ENCODE measurements at regions not wholly inside any gene's neighbourhood (a gene's known extent, or its start where the extent isn't known, plus 50 kb on each side); places are given as distances from the start of the nearest gene placed in this dataset.

DNA sequence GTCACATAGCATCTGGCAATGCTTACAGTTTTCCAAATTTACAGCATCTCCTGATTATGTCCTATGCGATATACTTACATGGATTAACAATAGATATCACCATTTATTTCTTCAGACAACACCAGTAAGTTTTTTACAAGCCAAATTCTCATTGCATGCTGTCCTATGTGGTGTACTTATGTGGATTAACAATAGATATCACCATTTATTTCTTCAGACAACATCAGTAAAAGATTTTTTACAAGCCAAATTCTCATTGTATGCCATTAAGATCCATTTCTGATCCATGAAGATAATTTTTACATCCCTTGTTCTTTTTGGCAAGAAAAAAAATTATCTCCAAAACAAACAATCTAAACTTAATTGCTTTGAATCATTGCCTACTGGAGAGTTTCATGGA is 340.9 kb downstream of the KCNN2 start:
- ChIA-PET POLR2A (ENCODE audit: partially characterized antibody) (no interaction called here), CTCF (ENCODE audit: partially characterized antibody) (no interaction called here)
- H3K4me1 ChIP-seq (replicated peaks in 1 of 4; ENCODE audit: control insufficient read depth in 3 of 4, insufficient read depth in 4 of 4, low read length in 3 of 4), result no peaks in the 10 kb centered on the region
- no peak overlapping the region for H3K14ac ChIP-seq (ENCODE audit: insufficient read length)
- no peaks in the 10 kb centered on the region for H3K36me3 ChIP-seq (ENCODE audit: control insufficient read depth in 2 of 4, insufficient read depth in 4 of 4, low read length in 3 of 4)
- no peak overlapping the region for H3K23ac ChIP-seq (ENCODE audit: insufficient read length)
- no peak overlapping the region for H3K4me2 ChIP-seq (ENCODE audit: insufficient read depth in 1 of 2, low read depth in 2 of 2, low read length in 2 of 2)
- H4K5ac ChIP-seq (ENCODE audit: insufficient read length, low read depth, low read length), result no peak overlapping the region
- H4K20me1 ChIP-seq (replicated peaks in 1 of 2; ENCODE audit: control insufficient read depth in 1 of 2, insufficient read depth in 2 of 2, low read length in 2 of 2), result no peaks in the 10 kb centered on the region
- H3K27ac ChIP-seq (ENCODE audit: low read depth, low read length), result no peak overlapping the region
- no peak overlapping the region for H2BK20ac ChIP-seq (ENCODE audit: low read length)
- H3K9ac ChIP-seq (replicated peaks in 1 of 4; ENCODE audit: extremely low read depth in 1 of 4, low read depth in 3 of 4, low read length in 3 of 4), result no peak overlapping the region
- no peak overlapping the region for H3K56ac ChIP-seq (replicated peaks; ENCODE audit: insufficient read length, low read depth, low read length)
- H3K4me3 ChIP-seq (ENCODE audit: extremely low read depth in 1 of 4, insufficient read depth in 2 of 4, low read depth in 3 of 4, low read length in 4 of 4), result no peak overlapping the region
- no peak overlapping the region for H2BK5ac ChIP-seq (ENCODE audit: low read depth, low read length)
- FAIRE-seq (no peak), DNase-seq (ENCODE audit: low read depth in 1 of 2, low spot score in 2 of 2) (no peak)
- H3K4ac ChIP-seq (replicated peaks; ENCODE audit: insufficient read length, low read depth, low read length), result no peak overlapping the region
- H3K79me2 ChIP-seq (ENCODE audit: control insufficient read depth in 1 of 2, insufficient read depth in 2 of 2, low read length in 2 of 2), result no peaks in the 10 kb centered on the region
- no peaks in the 10 kb centered on the region for H3K79me1 ChIP-seq (ENCODE audit: low read depth, low read length)
- H4K8ac ChIP-seq (ENCODE audit: extremely low read depth, insufficient read depth, low read length), result no peak overlapping the region
- no peak overlapping the region for H4K91ac ChIP-seq (replicated peaks; ENCODE audit: insufficient read length, low read length)
- no peaks in the 10 kb centered on the region for H3K23me2 ChIP-seq (ENCODE audit: low read depth, low read length)
- H2BK120ac ChIP-seq (replicated peaks; ENCODE audit: low read depth, low read length), result no peak overlapping the region
- H3K18ac ChIP-seq (ENCODE audit: extremely low read depth, low read length), result no peak overlapping the region
- H2BK12ac ChIP-seq (ENCODE audit: low read depth, low read length), result no peak overlapping the region
- H2AK5ac ChIP-seq (ENCODE audit: low read depth, low read length), result no peak overlapping the region
- H2AFZ ChIP-seq (ENCODE audit: low read length), result no peak overlapping the region
- no peak overlapping the region for H2BK15ac ChIP-seq (ENCODE audit: low read length)
- H3K9me3 ChIP-seq (ENCODE audit: insufficient read depth in 2 of 2, low read depth in 1 of 2, low read length in 1 of 2), result no peaks in the 10 kb centered on the region
- no peaks in the 10 kb centered on the region for H3K27me3 ChIP-seq (replicated peaks in 1 of 4; ENCODE audit: control insufficient read depth in 3 of 4, extremely low read depth in 1 of 4, insufficient read depth in 3 of 4, low read length in 3 of 4)
- WGBS, 2 experiments (ENCODE audit: extremely low coverage in 1 of 2, insufficient coverage in 1 of 2, insufficient read length in 1 of 2, insufficient replicate concordance in 2 of 2, low coverage in 1 of 2, low lambda C conversion rate in 2 of 2, missing lambda C conversion rate in 1 of 2), result 100% methylated on average over 1 of the region's 1 CpG; no CpG with 5 or more reads in 1 of the 2 experiments
- TF ChIP-seq CBX5 (IDR thresholded peaks at IDR 0.05; ENCODE audit: low read depth, low read length), result no peak
- TF ChIP-seq KDM5A (IDR thresholded peaks at IDR 0.05; ENCODE audit: low read length), result no peak
- no peak for TF ChIP-seq POLR2AphosphoS5 (IDR thresholded peaks at IDR 0.05; ENCODE audit: low read depth, low read length)
- TF ChIP-seq CREB1 (IDR thresholded peaks at IDR 0.05), result no peak
- no peak for TF ChIP-seq RBBP5 (IDR thresholded peaks at IDR 0.05; ENCODE audit: borderline replicate concordance, low read depth, low read length)
- no peak for TF ChIP-seq EP300 (IDR thresholded peaks at IDR 0.05; ENCODE audit: borderline replicate concordance in 1 of 2, low read depth in 2 of 2, low read length in 2 of 2)
- TF ChIP-seq KDM1A (IDR thresholded peaks at IDR 0.05; ENCODE audit: borderline replicate concordance, low read length), result no peak
- TF ChIP-seq RAD21 (IDR thresholded peaks at IDR 0.05 in 1 of 2, conservative IDR thresholded peaks at IDR 0.05 in 1 of 2; ENCODE audit: low read depth in 2 of 2, low read length in 2 of 2), result no peak
- no peak for TF ChIP-seq YY1 (IDR thresholded peaks at IDR 0.05; ENCODE audit: low read depth, low read length)
- TF ChIP-seq PHF8 (conservative IDR thresholded peaks at IDR 0.05; ENCODE audit: low read depth, low read length), result no peak
- TF ChIP-seq RNF2 (IDR thresholded peaks at IDR 0.05; ENCODE audit: borderline replicate concordance, low read depth, low read length, missing control alignments, poor library complexity, severe bottlenecking), result no peak
- no peak for TF ChIP-seq EGR1 (IDR thresholded peaks at IDR 0.05; ENCODE audit: borderline replicate concordance, low read depth, low read length)
- no peak for TF ChIP-seq RXRA (IDR thresholded peaks at IDR 0.05; ENCODE audit: insufficient read depth, low read depth, low read length)
- no peak for TF ChIP-seq CHD2 (IDR thresholded peaks at IDR 0.05; ENCODE audit: low read length)
- no peak for TF ChIP-seq BRCA1 (IDR thresholded peaks at IDR 0.05; ENCODE audit: low read depth, low read length)

Data from H1 (cell line).